Liver (tissue), 7 donors: ENCODE measurements at regions not wholly inside any gene's neighbourhood (a gene's known extent, or its start where the extent isn't known, plus 50 kb on each side); places are given as distances from the start of the nearest gene placed in this dataset.

Source experiments
- DNase-seq: peaks from one replicate; pipeline ENCODE4 v3.0.0-alpha.2; 2017; ENCODE audit warnings: low spot score
- H3K27ac ChIP-seq, 2 donors: one replicate each; pipeline ENCODE4 v1.7.0; 2013; ENCODE audit warnings: inconsistent platforms in 2 of 2, low read length in 2 of 2, control low read depth in 1 of 2, low read depth in 1 of 2, mild to moderate bottlenecking in 1 of 2
- H3K27me3 ChIP-seq, 4 donors: one replicate each; pipeline versions ENCODE4 v1.6.1 to v1.7.0; 2013; ENCODE audit warnings: low read length in 3 of 4, inconsistent platforms in 1 of 4, mild to moderate bottlenecking in 1 of 4, moderate library complexity in 1 of 4; ENCODE audit not compliant: control insufficient read depth in 4 of 4, insufficient read depth in 4 of 4
- H3K36me3 ChIP-seq, 4 donors: one replicate each; pipeline versions ENCODE4 v1.6.1 to v1.7.0; 2013; ENCODE audit warnings: low read length in 3 of 4, mild to moderate bottlenecking in 3 of 4, low read depth in 1 of 4, moderate library complexity in 1 of 4; ENCODE audit not compliant: control insufficient read depth in 4 of 4, insufficient read depth in 3 of 4
- H3K4me1 ChIP-seq, 4 donors: one replicate each; pipeline versions ENCODE4 v1.6.1 to v1.7.0; 2013; ENCODE audit warnings: low read length in 3 of 4, mild to moderate bottlenecking in 3 of 4, moderate library complexity in 1 of 4; ENCODE audit not compliant: control insufficient read depth in 4 of 4, insufficient read depth in 4 of 4
- H3K4me3 ChIP-seq, 3 donors: one replicate each; pipeline versions ENCODE4 v1.6.1 to v1.7.0; 2013; ENCODE audit warnings: low read length in 3 of 3, control low read depth in 1 of 3, low read depth in 1 of 3, mild to moderate bottlenecking in 1 of 3
- H3K9ac ChIP-seq, 2 donors: one replicate each; pipeline ENCODE4 v1.7.0; 2013; ENCODE audit warnings: low read length in 2 of 2, mild to moderate bottlenecking in 2 of 2, moderate library complexity in 2 of 2, control low read depth in 1 of 2, low read depth in 1 of 2
- H3K9me3 ChIP-seq, 4 donors: one replicate each; pipeline versions ENCODE4 v1.6.1 to v1.7.0; 2013; ENCODE audit warnings: low read length in 3 of 4; ENCODE audit not compliant: control insufficient read depth in 4 of 4
- ATF3 ChIP-seq: IDR thresholded peaks from 2 replicates; pipeline ENCODE4 v1.6.1; 2016; ENCODE audit warnings: antibody characterized with exemption
- CTCF ChIP-seq: fragments of 150-350 bp; IDR thresholded peaks from 2 replicates; pipeline ENCODE4 v1.5.1; 2017; ENCODE audit warnings: improper control_type of control experiment, low read depth, low read length; ENCODE audit not compliant: missing input control
- EGR1 ChIP-seq, 2 donors: IDR thresholded peaks; 2 replicates each; pipeline ENCODE4 v1.6.1; 2016 to 2018; ENCODE audit warnings: antibody characterized with exemption in 2 of 2, low read depth in 2 of 2
- FOXA1 ChIP-seq: IDR thresholded peaks from 2 replicates; pipeline ENCODE4 v1.6.1; 2016; ENCODE audit warnings: antibody characterized with exemption
- FOXA2 ChIP-seq: IDR thresholded peaks from 2 replicates; pipeline ENCODE4 v1.6.1; 2016; ENCODE audit warnings: antibody characterized with exemption
- GABPA ChIP-seq, 2 donors: IDR thresholded peaks in 1 of 2; conservative IDR thresholded peaks in 1 of 2; 2 replicates each; pipeline ENCODE4 v1.6.1; 2016; ENCODE audit warnings: antibody characterized with exemption in 2 of 2, mild to moderate bottlenecking in 1 of 2, moderate library complexity in 1 of 2
- HNF4G ChIP-seq: IDR thresholded peaks from 2 replicates; pipeline ENCODE4 v1.6.1; 2016; ENCODE audit warnings: antibody characterized with exemption
- JUND ChIP-seq, 2 donors: IDR thresholded peaks; 2 replicates each; pipeline ENCODE4 v1.6.1; 2016; ENCODE audit warnings: antibody characterized with exemption in 2 of 2
- MAX ChIP-seq: IDR thresholded peaks from 2 replicates; pipeline ENCODE4 v1.6.1; 2016; ENCODE audit warnings: antibody characterized with exemption
- NR2F2 ChIP-seq: IDR thresholded peaks from 2 replicates; pipeline ENCODE4 v1.6.1; 2016; ENCODE audit warnings: antibody characterized with exemption
- RAD21 ChIP-seq, 2 donors: IDR thresholded peaks; 2 replicates each; pipeline ENCODE4 v1.6.1; 2016; ENCODE audit warnings: antibody characterized with exemption in 2 of 2, mild to moderate bottlenecking in 2 of 2
- REST ChIP-seq: IDR thresholded peaks from 2 replicates; pipeline ENCODE4 v1.6.1; 2016; ENCODE audit warnings: antibody characterized with exemption, mild to moderate bottlenecking
- RXRA ChIP-seq, 2 donors: IDR thresholded peaks; 2 replicates each; pipeline ENCODE4 v1.6.1; 2017 to 2018; ENCODE audit warnings: antibody characterized with exemption in 2 of 2, mild to moderate bottlenecking in 1 of 2
- TAF1 ChIP-seq: conservative IDR thresholded peaks from 2 replicates; pipeline ENCODE4 v1.6.1; 2016; ENCODE audit warnings: antibody characterized with exemption, mild to moderate bottlenecking
- YY1 ChIP-seq: IDR thresholded peaks from 2 replicates; pipeline ENCODE4 v1.6.1; 2016; ENCODE audit warnings: antibody characterized with exemption, mild to moderate bottlenecking
- ZBTB33 ChIP-seq: IDR thresholded peaks from 2 replicates; pipeline ENCODE4 v1.6.1; 2016; ENCODE audit warnings: antibody characterized with exemption
- donor health status: healthy.
- donor health status: healthy.
- donor health status: healthy.
- donor health status: healthy.

- TF ChIP-seq CTCF (no peak), ATF3 (no peak), TAF1 (no peak)
Measured at GRCh38 chr10:106038246-106038645, 1126.3 kb downstream of the SORCS1 start (continued).

GRCh38 chr10:106033065-106033464 is 1131.4 kb downstream of the SORCS1 start:
- no peak for DNase-seq
- no peaks in the 10 kb centered on the region for H3K27me3 ChIP-seq
- no peak for TF ChIP-seq YY1
- TF ChIP-seq FOXA1, result no peak
- no peak for TF ChIP-seq NR2F2
- TF ChIP-seq GABPA (IDR thresholded peaks at IDR 0.05 in 1 of 2, conservative IDR thresholded peaks at IDR 0.05 in 1 of 2), result no peak
- TF ChIP-seq HNF4G, result no peak
- no peak for TF ChIP-seq ZBTB33
- TF ChIP-seq TAF1, result no peak
- TF ChIP-seq REST, result no peak
- no peak for TF ChIP-seq EGR1 (IDR thresholded peaks at IDR 0.05; ENCODE audit: low read depth in 2 of 2)
- TF ChIP-seq ATF3, result no peak
- TF ChIP-seq RAD21 (IDR thresholded peaks at IDR 0.05), result no peak
- no peak for TF ChIP-seq JUND (IDR thresholded peaks at IDR 0.05)
- no peak for TF ChIP-seq RXRA (IDR thresholded peaks at IDR 0.05)
- no peak for TF ChIP-seq CTCF
- no peak for TF ChIP-seq FOXA2
- no peak for TF ChIP-seq MAX

More at GRCh38 chr10:106033065-106033464, 1131.4 kb downstream of the SORCS1 start:
- H3K36me3 ChIP-seq, result no peaks in the 10 kb centered on the region
- no peak overlapping the region for H3K27ac ChIP-seq
- peaks cover 1 to 17% (median 3%) of the 10 kb centered on the region in 4 donors for H3K4me1 ChIP-seq
- H3K4me3 ChIP-seq, result no peak overlapping the region
- peaks cover 0 to 1% (median 0%) of the 10 kb centered on the region in 4 donors for H3K9me3 ChIP-seq
- H3K9ac ChIP-seq, result no peak overlapping the region
